ENCODE measurements at regions not wholly inside any gene's neighbourhood (a gene's known extent, or its start where the extent isn't known, plus 50 kb on each side); places are given as distances from the start of the nearest gene placed in this dataset.

GRCh38 chr10:100612601-100613595 is 77.2 kb downstream of the HIF1AN start:
- H3K4me1 Mint-ChIP-seq: no peaks in the 10 kb centered on the region
- no peak overlapping the region for H3K27ac Mint-ChIP-seq
- peaks cover 29 to 47% (median 39%) of the 10 kb centered on the region in 3 donors for H3K27me3 Mint-ChIP-seq (ENCODE audit: low read depth in 3 of 3)
- no peak overlapping the region for H3K4me3 ChIP-seq (replicated peaks in 1 of 3; ENCODE audit: low read depth in 2 of 3, low read length in 3 of 3)
- no peak for DNase-seq
- H3K36me3 ChIP-seq (replicated peaks in 1 of 2; ENCODE audit: control insufficient read depth in 1 of 2, insufficient read depth in 2 of 2, low read length in 2 of 2): no peaks in the 10 kb centered on the region
- peaks cover 2 to 29% of the 10 kb centered on the region in 2 donors for H3K27me3 ChIP-seq (ENCODE audit: control insufficient read depth in 2 of 2, insufficient read depth in 2 of 2, low read length in 2 of 2)
- H3K4me1 ChIP-seq (ENCODE audit: control insufficient read depth in 1 of 2, insufficient read depth in 2 of 2, low read length in 2 of 2): no peaks in the 10 kb centered on the region
- no peaks in the 10 kb centered on the region for H3K79me2 ChIP-seq (ENCODE audit: insufficient read depth, low read length)
- H3K36me3 Mint-ChIP-seq: no peaks in the 10 kb centered on the region
- no peak for TF ChIP-seq CTCF (IDR thresholded peaks at IDR 0.05)
- H3K9me3 Mint-ChIP-seq: peaks cover 0 to 3% (median 0%) of the 10 kb centered on the region in 7 donors
- no peak overlapping the region for H2AFZ ChIP-seq (ENCODE audit: insufficient read depth, low read depth, low read length, poor library complexity, severe bottlenecking)
- H3K4me3 Mint-ChIP-seq: no peak overlapping the region
- 64% methylated on average over 8 of the region's 21 CpGs for whole genome bisulfite sequencing (ENCODE audit: insufficient coverage)
- no peaks in the 10 kb centered on the region for H4K20me1 ChIP-seq (ENCODE audit: insufficient read depth, low read length)
- H3K27ac ChIP-seq (ENCODE audit: low read depth in 1 of 2, low read length in 2 of 2): no peak overlapping the region
- intact Hi-C loops (cut with micrococcal nuclease): no loop called here
- no peaks in the 10 kb centered on the region for H3K9me3 ChIP-seq (replicated peaks in 1 of 2; ENCODE audit: control insufficient read depth in 1 of 2, insufficient read depth in 1 of 2, low read length in 2 of 2)
- no peak overlapping the region for H3K9ac ChIP-seq (ENCODE audit: insufficient read depth, low read length, poor library complexity, severe bottlenecking)
- H3K4me2 ChIP-seq (replicated peaks; ENCODE audit: extremely low read depth, low read length, poor library complexity, severe bottlenecking): no peak overlapping the region

GRCh38 chr10:100613846-100614245 is 78.1 kb downstream of the HIF1AN start:
- Mint-ChIP-seq H3K4me1 (no peaks in the 10 kb centered on the region), H3K4me3 (no peak overlapping the region), H3K27ac (no peak overlapping the region), H3K27me3 (ENCODE audit: low read depth in 3 of 3) (peaks cover 25 to 43% (median 43%) of the 10 kb centered on the region in 3 donors), H3K36me3 (no peaks in the 10 kb centered on the region), H3K9me3 (peaks cover 0 to 3% (median 0%) of the 10 kb centered on the region in 7 donors)
- Histone ChIP-seq H4K20me1 (ENCODE audit: insufficient read depth, low read length) (no peaks in the 10 kb centered on the region), H3K4me2 (replicated peaks; ENCODE audit: extremely low read depth, low read length, poor library complexity, severe bottlenecking) (no peak overlapping the region), H3K27ac (ENCODE audit: low read depth in 1 of 2, low read length in 2 of 2) (no peak overlapping the region), H3K27me3 (ENCODE audit: control insufficient read depth in 2 of 2, insufficient read depth in 2 of 2, low read length in 2 of 2) (peaks cover 2 to 26% of the 10 kb centered on the region in 2 donors), H3K9me3 (replicated peaks in 1 of 2; ENCODE audit: control insufficient read depth in 1 of 2, insufficient read depth in 1 of 2, low read length in 2 of 2) (no peaks in the 10 kb centered on the region), H3K36me3 (replicated peaks in 1 of 2; ENCODE audit: control insufficient read depth in 1 of 2, insufficient read depth in 2 of 2, low read length in 2 of 2) (no peaks in the 10 kb centered on the region), H3K79me2 (ENCODE audit: insufficient read depth, low read length) (no peaks in the 10 kb centered on the region), H2AFZ (ENCODE audit: insufficient read depth, low read depth, low read length, poor library complexity, severe bottlenecking) (no peak overlapping the region), H3K4me3 (replicated peaks in 1 of 3; ENCODE audit: low read depth in 2 of 3, low read length in 3 of 3) (no peak overlapping the region), H3K4me1 (ENCODE audit: control insufficient read depth in 1 of 2, insufficient read depth in 2 of 2, low read length in 2 of 2) (no peaks in the 10 kb centered on the region), H3K9ac (ENCODE audit: insufficient read depth, low read length, poor library complexity, severe bottlenecking) (no peak overlapping the region)
- WGBS (ENCODE audit: insufficient coverage): 100% methylated on average over 2 of the region's 8 CpGs
- TF ChIP-seq CTCF (IDR thresholded peaks at IDR 0.05): no peak
- intact Hi-C loops (cut with micrococcal nuclease): no loop called here
- no peak for DNase-seq
